ENCODE measurements at regions not wholly inside any gene's neighbourhood (a gene's known extent, or its start where the extent isn't known, plus 50 kb on each side); places are given as distances from the start of the nearest gene placed in this dataset.

- TF ChIP-seq EZH2 (IDR thresholded peaks at IDR 0.05; ENCODE audit: insufficient read depth, poor library complexity, severe bottlenecking) = no peak
- TF ChIP-seq EZH2phosphoT487 (IDR thresholded peaks at IDR 0.05; ENCODE audit: insufficient read depth, low read depth) = no peak
Observed at GRCh38 chr1:189220750-189221149, 1256.9 kb downstream of the BRINP3 start.
